ENCODE measurements at regions not wholly inside any gene's neighbourhood (a gene's known extent, or its start where the extent isn't known, plus 50 kb on each side); places are given as distances from the start of the nearest gene placed in this dataset.

DNA sequence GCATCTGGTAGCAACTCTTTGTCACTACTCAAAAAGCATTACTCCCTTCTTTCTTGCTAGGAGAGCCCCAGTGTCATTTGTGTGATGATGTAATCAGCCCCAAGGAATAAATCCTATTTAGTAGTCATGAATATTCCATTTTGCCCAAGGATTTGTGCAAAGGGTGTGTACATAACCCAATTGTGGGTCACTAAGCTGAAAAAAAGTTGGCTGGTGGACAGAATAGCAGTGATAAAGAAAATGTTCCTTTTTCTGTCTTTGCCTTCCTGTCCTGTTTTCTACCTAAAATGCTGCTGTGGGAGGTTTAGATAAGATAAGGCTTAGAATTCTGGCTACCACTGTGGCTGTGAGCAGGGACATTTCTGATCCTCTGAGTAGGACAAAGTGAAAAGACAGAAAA is 223.1 kb upstream of the ITGA1 start:
- intact Hi-C loops (cut with micrococcal nuclease; ENCODE audit: unreplicated experiment) = no loop called here
- SMC1A ChIA-PET (ENCODE audit: uncharacterized antibody, unreplicated experiment) = no interaction called here
- Histone ChIP-seq H3K9ac (ENCODE audit: control insufficient read depth, insufficient read depth, low read length) (no peak overlapping the region), H4K20me1 (ENCODE audit: control insufficient read depth, insufficient read depth) (no peaks in the 10 kb centered on the region), H3K27me3 (replicated peaks in 1 of 2; ENCODE audit: control insufficient read depth in 2 of 2, insufficient read depth in 2 of 2, low read length in 1 of 2) (no peaks in the 10 kb centered on the region), H3K27ac (ENCODE audit: control insufficient read depth, insufficient read depth) (no peak overlapping the region), H3K4me1 (ENCODE audit: control insufficient read depth, insufficient read depth, low read length) (no peaks in the 10 kb centered on the region), H2AFZ (ENCODE audit: control insufficient read depth, low read depth, low read length) (no peak overlapping the region), H3K79me2 (ENCODE audit: control insufficient read depth, insufficient read depth, low read length) (no peaks in the 10 kb centered on the region), H3K36me3 (ENCODE audit: control insufficient read depth in 2 of 2, insufficient read depth in 2 of 2, low read length in 1 of 2) (no peaks in the 10 kb centered on the region), H3K4me3 (no peak overlapping the region), H3K4me2 (ENCODE audit: control insufficient read depth, insufficient read depth) (no peak overlapping the region), H3K9me3 (replicated peaks; ENCODE audit: control insufficient read depth, insufficient read depth, low read length) (no peaks in the 10 kb centered on the region)
- in situ Hi-C loops (cut with MboI) = no loop called here
- RAD21 ChIA-PET (ENCODE audit: unreplicated experiment) = no interaction called here
- ATAC-seq = no peak
- FAIRE-seq = no peak
- DNase-seq (ENCODE audit: low read depth, low spot score) = no peak
- CTCF ChIA-PET = interaction anchor here (0.7 kb wide), 1 partner anchor 507 kb away, joined by 3 read pairs; no protein-coding TSS in a partner anchor
- no TSS peak for BruUV-seq (replicated peaks)
- TF ChIP-seq RBBP5 (conservative IDR thresholded peaks at IDR 0.05) (no peak), ESRRA (IDR thresholded peaks at IDR 0.05; ENCODE audit: low read length) (no peak), RFX5 (IDR thresholded peaks at IDR 0.05; ENCODE audit: low read depth, low read length) (no peak), E4F1 (IDR thresholded peaks at IDR 0.05; ENCODE audit: borderline replicate concordance, partially characterized antibody) (no peak)
- TF ChIP-seq, protein P1, sequence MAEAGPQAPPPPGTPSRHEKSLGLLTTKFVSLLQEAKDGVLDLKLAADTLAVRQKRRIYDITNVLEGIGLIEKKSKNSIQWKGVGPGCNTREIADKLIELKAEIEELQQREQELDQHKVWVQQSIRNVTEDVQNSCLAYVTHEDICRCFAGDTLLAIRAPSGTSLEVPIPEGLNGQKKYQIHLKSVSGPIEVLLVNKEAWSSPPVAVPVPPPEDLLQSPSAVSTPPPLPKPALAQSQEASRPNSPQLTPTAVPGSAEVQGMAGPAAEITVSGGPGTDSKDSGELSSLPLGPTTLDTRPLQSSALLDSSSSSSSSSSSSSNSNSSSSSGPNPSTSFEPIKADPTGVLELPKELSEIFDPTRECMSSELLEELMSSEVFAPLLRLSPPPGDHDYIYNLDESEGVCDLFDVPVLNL (IDR thresholded peaks at IDR 0.05; ENCODE audit: low read depth, low read length) = no peak
- POLR2A ChIA-PET = no interaction called here
